Vagina (tissue), 2 donors: ENCODE measurements at regions not wholly inside any gene's neighbourhood (a gene's known extent, or its start where the extent isn't known, plus 50 kb on each side); places are given as distances from the start of the nearest gene placed in this dataset.

Source experiments
- DNase-seq, 2 donors: peaks; one replicate each; pipeline ENCODE4 v3.0.0-alpha.2; 2017; ENCODE audit errors: extremely low spot score in 2 of 2
- H3K27ac ChIP-seq: fragments of 200-600 bp; sonication (generic); one replicate; pipeline ENCODE4 v1.5.1; 2019
- H3K27me3 ChIP-seq: fragments of 200-600 bp; sonication (generic); one replicate; pipeline ENCODE4 v1.5.1; 2019
- H3K36me3 ChIP-seq, 2 donors: fragments of 200-600 bp; sonication (generic); one replicate each; pipeline ENCODE4 v1.5.1; 2017 to 2019
- H3K4me1 ChIP-seq: fragments of 200-600 bp; sonication (generic); one replicate; pipeline ENCODE4 v1.5.1; 2019
- H3K4me3 ChIP-seq, 2 donors: fragments of 200-600 bp; sonication (generic); 1 replicate in 1 of 2; 2 replicates in 1 of 2; pipeline ENCODE4 v1.5.1; 2016 to 2019
- H3K9me3 ChIP-seq: fragments of 200-600 bp; sonication (generic); one replicate; pipeline ENCODE4 v1.5.1; 2019
- POLR2A ChIP-seq, 2 donors: fragments of 450-650 bp; IDR thresholded peaks; one replicate each; pipeline ENCODE4 v1.6.1; 2017; ENCODE audit warnings: antibody characterized with exemption in 2 of 2, mild to moderate bottlenecking in 2 of 2, moderate library complexity in 2 of 2
- POLR2AphosphoS5 ChIP-seq, 2 donors: sonication (generic); formaldehyde crosslinking; IDR thresholded peaks; one replicate each; pipeline ENCODE4 v1.9.0; 2017; ENCODE audit warnings: antibody characterized with exemption in 2 of 2, mild to moderate bottlenecking in 2 of 2, low read depth in 1 of 2; ENCODE audit not compliant: insufficient read depth in 1 of 2
- intact Hi-C: fragments of 100-400 bp; cut with DNase I; formaldehyde crosslinking; loops from one replicate; pipeline ENCODE4 v1.15.1; 2023
- TF ChIP-seq, protein P1 (sequence below), 3 experiments: fragments of 450-650 bp in 2 of 3; fragments of 200-600 bp in 1 of 3; sonication (generic) in 1 of 3; IDR thresholded peaks; one replicate each; pipeline ENCODE4 v1.5.1; 2017 to 2019; ENCODE audit warnings: antibody characterized with exemption in 3 of 3, mild to moderate bottlenecking in 2 of 3, moderate library complexity in 2 of 3

DNA sequence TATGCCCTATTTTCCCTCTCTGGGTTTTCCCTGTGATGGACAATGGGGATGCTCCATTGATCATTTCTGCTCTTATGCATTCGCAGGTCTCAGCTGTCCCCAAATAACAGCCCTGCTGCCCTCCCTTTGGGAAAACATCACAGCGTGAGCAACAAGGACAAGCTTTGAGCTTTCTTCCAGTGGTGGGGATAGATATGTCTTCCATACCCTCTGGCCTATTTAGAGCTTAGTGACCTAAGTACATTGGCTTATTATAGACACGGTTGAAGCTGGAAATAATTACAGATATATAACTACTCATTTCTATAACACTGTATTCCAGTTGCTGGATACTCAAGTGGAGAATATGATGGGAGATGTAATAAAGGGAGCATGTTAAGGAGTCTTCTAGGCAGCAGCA is 304.3 kb upstream of the MGAT5 start:
- H3K27ac ChIP-seq, result no peak overlapping the region

DNA sequence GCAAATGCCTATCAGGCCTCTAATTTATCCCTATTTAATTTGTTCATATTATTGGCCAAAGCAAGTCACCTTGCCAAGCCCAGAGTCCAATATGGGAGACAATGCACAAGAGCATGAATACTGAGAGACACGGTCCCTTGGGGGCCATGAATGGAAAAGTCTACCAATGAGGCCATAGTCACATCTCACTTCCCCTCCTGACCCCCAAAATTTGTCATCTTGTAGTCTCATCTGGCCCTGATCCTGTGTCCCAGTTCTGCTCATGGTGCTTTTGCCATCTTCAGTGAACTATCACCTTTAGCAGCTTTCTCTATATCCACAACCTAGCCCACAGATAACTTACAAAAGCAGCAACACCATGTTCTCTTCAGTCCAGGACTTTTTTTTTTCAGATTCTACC is 302.7 kb upstream of the MGAT5 start:
- no peaks in the 10 kb centered on the region for H3K9me3 ChIP-seq
- H3K4me1 ChIP-seq, result no peaks in the 10 kb centered on the region
- no peak overlapping the region for H3K4me3 ChIP-seq
- TF ChIP-seq, protein P1, sequence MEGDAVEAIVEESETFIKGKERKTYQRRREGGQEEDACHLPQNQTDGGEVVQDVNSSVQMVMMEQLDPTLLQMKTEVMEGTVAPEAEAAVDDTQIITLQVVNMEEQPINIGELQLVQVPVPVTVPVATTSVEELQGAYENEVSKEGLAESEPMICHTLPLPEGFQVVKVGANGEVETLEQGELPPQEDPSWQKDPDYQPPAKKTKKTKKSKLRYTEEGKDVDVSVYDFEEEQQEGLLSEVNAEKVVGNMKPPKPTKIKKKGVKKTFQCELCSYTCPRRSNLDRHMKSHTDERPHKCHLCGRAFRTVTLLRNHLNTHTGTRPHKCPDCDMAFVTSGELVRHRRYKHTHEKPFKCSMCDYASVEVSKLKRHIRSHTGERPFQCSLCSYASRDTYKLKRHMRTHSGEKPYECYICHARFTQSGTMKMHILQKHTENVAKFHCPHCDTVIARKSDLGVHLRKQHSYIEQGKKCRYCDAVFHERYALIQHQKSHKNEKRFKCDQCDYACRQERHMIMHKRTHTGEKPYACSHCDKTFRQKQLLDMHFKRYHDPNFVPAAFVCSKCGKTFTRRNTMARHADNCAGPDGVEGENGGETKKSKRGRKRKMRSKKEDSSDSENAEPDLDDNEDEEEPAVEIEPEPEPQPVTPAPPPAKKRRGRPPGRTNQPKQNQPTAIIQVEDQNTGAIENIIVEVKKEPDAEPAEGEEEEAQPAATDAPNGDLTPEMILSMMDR (IDR thresholded peaks at IDR 0.05), result no peak
- TF ChIP-seq POLR2AphosphoS5 (IDR thresholded peaks at IDR 0.05; ENCODE audit: insufficient read depth in 1 of 2, low read depth in 1 of 2), result no peak
- no peak for TF ChIP-seq POLR2A (IDR thresholded peaks at IDR 0.05)
- no peaks in the 10 kb centered on the region for H3K27me3 ChIP-seq
- intact Hi-C loops, result no loop called here
- DNase-seq, result no peak
- no peaks in the 10 kb centered on the region for H3K36me3 ChIP-seq
- H3K27ac ChIP-seq, result no peak overlapping the region

More for the DNA sequence above, 304.3 kb upstream of the MGAT5 start:
- intact Hi-C loops, result no loop called here
- DNase-seq, result no peak
- no peaks in the 10 kb centered on the region for H3K36me3 ChIP-seq
- H3K4me3 ChIP-seq, result no peak overlapping the region
- no peaks in the 10 kb centered on the region for H3K9me3 ChIP-seq
- TF ChIP-seq POLR2AphosphoS5 (IDR thresholded peaks at IDR 0.05; ENCODE audit: insufficient read depth in 1 of 2, low read depth in 1 of 2) (no peak), POLR2A (IDR thresholded peaks at IDR 0.05) (no peak)
- TF ChIP-seq, protein P1 (IDR thresholded peaks at IDR 0.05), result no peak
- no peaks in the 10 kb centered on the region for H3K4me1 ChIP-seq
- no peaks in the 10 kb centered on the region for H3K27me3 ChIP-seq

DNA sequence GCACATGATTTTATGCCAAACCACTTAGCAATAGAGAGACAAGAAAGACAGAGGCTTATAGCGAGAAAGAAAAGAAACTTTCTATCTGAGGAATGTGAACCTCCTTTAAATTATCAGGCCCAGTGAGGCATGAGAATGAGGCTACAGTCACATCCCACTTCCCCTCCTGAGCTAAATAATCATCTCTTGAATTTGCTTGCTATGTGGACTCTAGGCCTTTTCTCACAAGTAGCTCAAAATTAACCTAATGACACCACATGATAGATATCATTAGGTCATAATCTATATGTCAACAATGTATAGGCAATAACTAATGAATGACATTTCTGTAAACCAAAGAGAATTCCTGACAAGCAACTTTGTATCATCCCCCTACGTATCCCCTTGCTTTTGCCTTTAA is 301.5 kb upstream of the MGAT5 start:
- H3K27me3 ChIP-seq, result no peaks in the 10 kb centered on the region
- no peaks in the 10 kb centered on the region for H3K36me3 ChIP-seq
- no peak overlapping the region for H3K4me3 ChIP-seq
- no peak overlapping the region for H3K27ac ChIP-seq
- H3K9me3 ChIP-seq, result no peaks in the 10 kb centered on the region
- no peak for DNase-seq
- TF ChIP-seq POLR2AphosphoS5 (IDR thresholded peaks at IDR 0.05; ENCODE audit: insufficient read depth in 1 of 2, low read depth in 1 of 2), result no peak
- no peak for TF ChIP-seq POLR2A (IDR thresholded peaks at IDR 0.05)
- TF ChIP-seq, protein P1 (IDR thresholded peaks at IDR 0.05), result no peak
- no peaks in the 10 kb centered on the region for H3K4me1 ChIP-seq
- intact Hi-C loops, result no loop called here

DNA sequence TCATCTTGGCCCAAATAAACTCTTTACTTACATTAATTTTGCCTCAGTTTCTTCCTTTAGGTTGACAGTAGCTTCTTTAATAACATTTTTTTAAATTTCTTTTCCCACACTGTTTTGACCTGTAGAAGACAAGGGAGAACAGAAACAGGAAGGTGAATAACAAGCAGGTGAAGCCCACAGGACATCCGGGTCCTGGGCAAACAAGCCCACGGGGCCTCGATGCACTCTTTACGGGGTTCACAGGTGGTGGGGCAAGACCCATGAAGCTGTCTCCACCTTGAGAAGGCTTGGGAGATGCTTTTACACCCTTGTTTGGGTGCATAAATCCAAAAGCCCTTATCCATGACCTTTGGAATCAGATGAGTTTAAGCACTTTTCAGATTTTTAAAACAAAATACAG is 301.0 kb upstream of the MGAT5 start:
- no peak overlapping the region for H3K4me3 ChIP-seq
- H3K27me3 ChIP-seq, result no peaks in the 10 kb centered on the region
- H3K36me3 ChIP-seq, result no peaks in the 10 kb centered on the region
- no peaks in the 10 kb centered on the region for H3K9me3 ChIP-seq
- no peak for DNase-seq
- intact Hi-C loops, result no loop called here
- no peaks in the 10 kb centered on the region for H3K4me1 ChIP-seq
- no peak for TF ChIP-seq POLR2A (IDR thresholded peaks at IDR 0.05)
- no peak overlapping the region for H3K27ac ChIP-seq

DNA sequence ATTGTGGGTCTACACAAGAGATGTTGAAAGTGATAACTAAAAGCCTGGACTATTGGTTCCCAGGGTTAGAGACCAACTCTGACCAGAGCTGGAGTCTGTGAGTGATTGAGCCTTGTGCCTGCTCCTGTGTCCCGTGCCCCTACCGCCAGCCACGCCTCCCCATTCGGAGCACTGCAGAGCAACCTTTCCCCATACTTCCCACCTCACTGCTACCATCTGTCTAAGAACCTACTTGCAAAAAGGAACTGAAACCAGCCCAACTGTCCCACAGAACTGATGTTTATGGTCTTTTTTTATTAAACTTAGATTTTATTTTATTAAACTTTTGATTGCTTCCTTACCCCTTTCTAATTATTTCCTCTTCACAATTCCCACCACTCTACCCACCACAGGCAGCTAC is 300.3 kb upstream of the MGAT5 start:
- TF ChIP-seq POLR2A (IDR thresholded peaks at IDR 0.05), result no peak
- TF ChIP-seq POLR2AphosphoS5 (IDR thresholded peaks at IDR 0.05; ENCODE audit: insufficient read depth in 1 of 2, low read depth in 1 of 2), result no peak
- TF ChIP-seq, protein P1 (IDR thresholded peaks at IDR 0.05), result no peak
- Histone ChIP-seq H3K9me3 (no peaks in the 10 kb centered on the region), H3K4me3 (no peak overlapping the region), H3K4me1 (no peaks in the 10 kb centered on the region), H3K36me3 (no peaks in the 10 kb centered on the region), H3K27ac (no peak overlapping the region), H3K27me3 (no peaks in the 10 kb centered on the region)
- intact Hi-C loops, result no loop called here
- no peak for DNase-seq

DNA sequence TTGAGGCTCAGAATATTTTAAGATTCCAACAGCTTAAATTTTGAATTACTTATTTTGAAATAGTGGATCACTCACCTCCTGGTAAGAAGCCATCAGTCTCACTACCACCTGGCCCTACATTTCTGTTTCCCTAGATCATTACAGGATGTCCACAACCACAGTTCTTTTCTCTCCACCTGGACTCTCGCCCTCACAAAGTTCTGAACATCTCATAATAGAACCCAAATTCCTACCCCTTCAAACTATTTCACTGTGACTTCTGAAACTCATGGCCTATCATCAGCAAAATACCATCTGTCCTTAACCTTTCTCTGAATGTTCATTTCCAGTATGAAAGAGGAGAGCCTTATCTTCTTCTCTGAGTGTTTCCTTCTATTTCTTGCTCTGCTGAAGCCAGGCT is 299.2 kb upstream of the MGAT5 start:
- Histone ChIP-seq H3K4me3 (no peak overlapping the region), H3K9me3 (no peaks in the 10 kb centered on the region), H3K27ac (no peak overlapping the region), H3K36me3 (no peaks in the 10 kb centered on the region), H3K4me1 (no peaks in the 10 kb centered on the region), H3K27me3 (no peaks in the 10 kb centered on the region)
- DNase-seq, result no peak
- TF ChIP-seq, protein P1 (IDR thresholded peaks at IDR 0.05), result no peak
- no peak for TF ChIP-seq POLR2A (IDR thresholded peaks at IDR 0.05)
- no peak for TF ChIP-seq POLR2AphosphoS5 (IDR thresholded peaks at IDR 0.05; ENCODE audit: insufficient read depth in 1 of 2, low read depth in 1 of 2)
- intact Hi-C loops, result no loop called here
